ENCODE measurements at regions not wholly inside any gene's neighbourhood (a gene's known extent, or its start where the extent isn't known, plus 50 kb on each side); places are given as distances from the start of the nearest gene placed in this dataset.
"Not testable (repeated sequence)": the region's sequence is repeated elsewhere in the genome, so short reads cannot be mapped to it uniquely, and the experiment has no call there.

DNA sequence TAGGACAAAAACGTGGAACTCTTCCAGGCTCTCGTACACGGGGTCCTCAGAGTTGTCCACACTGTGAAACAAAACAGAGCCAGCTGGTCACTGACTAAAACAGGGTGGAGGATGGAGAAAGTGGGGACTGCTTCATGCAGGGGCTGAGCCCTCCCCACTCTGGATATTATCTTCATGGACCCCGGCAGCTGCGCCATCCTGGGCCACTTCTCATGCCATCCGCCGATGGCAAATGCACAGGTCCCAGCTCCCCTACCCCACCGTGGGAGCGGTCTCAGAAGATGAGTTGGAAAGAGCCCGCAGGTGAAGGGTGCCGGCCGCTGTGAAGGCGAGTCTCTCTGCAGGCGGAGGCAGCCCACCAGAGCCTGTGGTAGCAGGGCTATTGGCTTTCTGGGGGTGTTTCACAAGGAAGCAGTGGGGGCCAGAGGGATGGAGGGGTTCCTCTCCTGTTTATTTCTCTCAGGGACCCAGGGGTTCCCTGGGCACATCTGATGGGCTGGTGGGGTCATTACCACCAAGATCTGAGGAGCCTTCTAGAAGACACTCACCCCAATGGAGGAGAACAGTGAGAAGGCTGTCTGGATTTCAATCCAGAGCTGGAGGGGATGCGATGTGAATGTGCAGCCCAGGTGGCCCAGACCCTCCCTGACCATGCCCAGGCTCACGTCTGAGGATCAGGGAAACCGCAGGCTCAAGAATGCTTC lies 177.3 kb downstream of the KLF13 start:
- TF ChIP-seq EZH2 (IDR thresholded peaks at IDR 0.05; ENCODE audit: borderline replicate concordance) = no peak
- no peak for TF ChIP-seq EZH2phosphoT487 (IDR thresholded peaks at IDR 0.05; ENCODE audit: low read depth, severe bottlenecking, unreplicated experiment)
- TF ChIP-seq, protein P1, sequence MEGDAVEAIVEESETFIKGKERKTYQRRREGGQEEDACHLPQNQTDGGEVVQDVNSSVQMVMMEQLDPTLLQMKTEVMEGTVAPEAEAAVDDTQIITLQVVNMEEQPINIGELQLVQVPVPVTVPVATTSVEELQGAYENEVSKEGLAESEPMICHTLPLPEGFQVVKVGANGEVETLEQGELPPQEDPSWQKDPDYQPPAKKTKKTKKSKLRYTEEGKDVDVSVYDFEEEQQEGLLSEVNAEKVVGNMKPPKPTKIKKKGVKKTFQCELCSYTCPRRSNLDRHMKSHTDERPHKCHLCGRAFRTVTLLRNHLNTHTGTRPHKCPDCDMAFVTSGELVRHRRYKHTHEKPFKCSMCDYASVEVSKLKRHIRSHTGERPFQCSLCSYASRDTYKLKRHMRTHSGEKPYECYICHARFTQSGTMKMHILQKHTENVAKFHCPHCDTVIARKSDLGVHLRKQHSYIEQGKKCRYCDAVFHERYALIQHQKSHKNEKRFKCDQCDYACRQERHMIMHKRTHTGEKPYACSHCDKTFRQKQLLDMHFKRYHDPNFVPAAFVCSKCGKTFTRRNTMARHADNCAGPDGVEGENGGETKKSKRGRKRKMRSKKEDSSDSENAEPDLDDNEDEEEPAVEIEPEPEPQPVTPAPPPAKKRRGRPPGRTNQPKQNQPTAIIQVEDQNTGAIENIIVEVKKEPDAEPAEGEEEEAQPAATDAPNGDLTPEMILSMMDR (IDR thresholded peaks at IDR 0.05; ENCODE audit: poor library complexity) = no peak
- no peaks in the 10 kb centered on the region for H3K36me3 ChIP-seq (replicated peaks; ENCODE audit: insufficient read depth, low read depth)
- H3K79me2 ChIP-seq = no peaks in the 10 kb centered on the region
- no peak overlapping the region for H3K4me3 ChIP-seq
- no peak overlapping the region for H3K4me2 ChIP-seq
- no peaks in the 10 kb centered on the region for H3K4me1 ChIP-seq (ENCODE audit: insufficient read depth)
- no peak overlapping the region for H3K27ac ChIP-seq
- H4K20me1 ChIP-seq (ENCODE audit: insufficient read depth, poor library complexity, severe bottlenecking) = no peaks in the 10 kb centered on the region
- WGBS (ENCODE audit: low lambda C conversion rate, missing lambda C conversion rate) = 93% methylated on average over 17 of the region's 17 CpGs
- no peaks in the 10 kb centered on the region for H3K27me3 ChIP-seq
- no peak for DNase-seq (ENCODE audit: low spot score)
- no peak overlapping the region for H2AFZ ChIP-seq
- H3K9me2 ChIP-seq (replicated peaks; ENCODE audit: insufficient read depth) = no peaks in the 10 kb centered on the region
- no peaks in the 10 kb centered on the region for H3K9me3 ChIP-seq (ENCODE audit: low read depth)

DNA sequence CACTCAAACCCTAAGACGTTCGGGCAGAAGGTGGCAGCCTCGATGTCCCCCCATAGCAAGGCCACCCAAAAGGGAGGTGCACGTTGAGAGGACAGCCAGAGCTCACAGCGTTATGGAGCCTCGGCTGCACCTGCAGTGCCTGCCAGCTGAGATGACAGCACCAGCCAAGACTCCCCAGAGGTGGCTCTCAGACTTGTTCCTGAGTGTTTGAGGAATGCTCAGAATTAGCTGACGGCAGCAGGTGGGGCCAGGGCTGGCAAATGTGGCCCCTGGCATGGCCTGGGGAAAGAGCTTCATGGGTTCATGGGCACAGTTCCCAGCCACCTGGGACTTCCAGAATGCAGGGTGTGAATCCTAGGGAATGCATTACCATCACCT lies 177.8 kb downstream of the KLF13 start:
- H4K20me1 ChIP-seq (ENCODE audit: insufficient read depth, poor library complexity, severe bottlenecking) = no peaks in the 10 kb centered on the region
- H3K27me3 ChIP-seq = no peaks in the 10 kb centered on the region
- no peak for TF ChIP-seq EZH2 (IDR thresholded peaks at IDR 0.05; ENCODE audit: borderline replicate concordance)
- TF ChIP-seq, protein P1 (IDR thresholded peaks at IDR 0.05; ENCODE audit: poor library complexity) = no peak
- no peaks in the 10 kb centered on the region for H3K9me2 ChIP-seq (replicated peaks; ENCODE audit: insufficient read depth)
- H2AFZ ChIP-seq = no peak overlapping the region
- no peaks in the 10 kb centered on the region for H3K79me2 ChIP-seq
- no peak overlapping the region for H3K4me2 ChIP-seq
- no peaks in the 10 kb centered on the region for H3K9me3 ChIP-seq (ENCODE audit: low read depth)
- no peaks in the 10 kb centered on the region for H3K36me3 ChIP-seq (replicated peaks; ENCODE audit: insufficient read depth, low read depth)
- H3K4me3 ChIP-seq = no peak overlapping the region
- 89% methylated on average over 7 of the region's 7 CpGs for WGBS (ENCODE audit: low lambda C conversion rate, missing lambda C conversion rate)
- no peak for DNase-seq (ENCODE audit: low spot score)
- no peaks in the 10 kb centered on the region for H3K4me1 ChIP-seq (ENCODE audit: insufficient read depth)
- H3K27ac ChIP-seq = no peak overlapping the region

- not testable (repeated sequence) for H3K27me3 ChIP-seq; H3K9me2 ChIP-seq (replicated peaks; ENCODE audit: insufficient read depth); H2AFZ ChIP-seq; DNase-seq (ENCODE audit: low spot score); H3K9me3 ChIP-seq (ENCODE audit: low read depth); H3K36me3 ChIP-seq (replicated peaks; ENCODE audit: insufficient read depth, low read depth); H3K4me1 ChIP-seq (ENCODE audit: insufficient read depth); H3K4me3 ChIP-seq; H3K27ac ChIP-seq; H3K4me2 ChIP-seq; H3K79me2 ChIP-seq; H4K20me1 ChIP-seq (ENCODE audit: insufficient read depth, poor library complexity, severe bottlenecking)
- 97% methylated on average over 5 of the region's 5 CpGs for WGBS (ENCODE audit: low lambda C conversion rate, missing lambda C conversion rate)
Measured at GRCh38 chr15:31507573-31507972, 180.9 kb downstream of the KLF13 start.

DNA sequence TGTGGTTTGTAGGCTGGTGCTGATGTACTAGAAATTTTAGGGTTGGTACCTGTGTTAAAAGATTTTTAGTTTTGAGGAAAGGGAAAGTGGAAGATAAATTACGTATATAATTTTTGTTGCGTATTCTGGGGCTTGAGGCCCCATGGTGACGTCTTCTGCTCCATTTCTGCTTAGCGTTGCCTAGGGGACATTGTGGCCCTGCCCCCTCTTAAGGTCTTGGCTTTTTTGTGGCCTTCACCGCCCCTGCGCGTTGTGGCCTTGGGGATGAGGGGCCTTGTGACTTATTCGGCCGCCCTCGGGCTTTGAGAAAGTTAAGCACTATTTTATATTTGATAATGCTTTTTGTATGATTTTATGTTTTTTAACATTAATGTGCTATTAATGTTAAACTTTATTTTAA lies 182.0 kb downstream of the KLF13 start:
- Histone ChIP-seq H2AFZ (no peak overlapping the region), H3K4me2 (no peak overlapping the region), H3K4me3 (no peak overlapping the region), H3K9me3 (ENCODE audit: low read depth) (no peaks in the 10 kb centered on the region), H3K27me3 (no peaks in the 10 kb centered on the region), H3K27ac (no peak overlapping the region), H3K36me3 (replicated peaks; ENCODE audit: insufficient read depth, low read depth) (no peaks in the 10 kb centered on the region), H3K4me1 (ENCODE audit: insufficient read depth) (no peaks in the 10 kb centered on the region), H4K20me1 (ENCODE audit: insufficient read depth, poor library complexity, severe bottlenecking) (no peaks in the 10 kb centered on the region), H3K79me2 (no peaks in the 10 kb centered on the region), H3K9me2 (replicated peaks; ENCODE audit: insufficient read depth) (no peaks in the 10 kb centered on the region)
- TF ChIP-seq EZH2phosphoT487 (IDR thresholded peaks at IDR 0.05; ENCODE audit: low read depth, severe bottlenecking, unreplicated experiment) = no peak
- DNase-seq (ENCODE audit: low spot score) = no peak
- WGBS (ENCODE audit: low lambda C conversion rate, missing lambda C conversion rate) = 98% methylated on average over 10 of the region's 10 CpGs

All from hepatocyte (in vitro differentiated cells).